UCSD-AML1 (cell line): ENCODE measurements at regions not wholly inside any gene's neighbourhood (a gene's known extent, or its start where the extent isn't known, plus 50 kb on each side); places are given as distances from the start of the nearest gene placed in this dataset.

ENCODE experiments used
- DNase-seq: peaks from one replicate; lab custom pipeline; 2025; ENCODE audit not compliant: unreplicated experiment; lab: John Stamatoyannopoulos, UW

- DNase-seq = no peak
Observed at GRCh38 chr14:85243321-85243720, 286.6 kb upstream of the FLRT2 start.

GRCh38 chr14:85247071-85247470 is 282.9 kb upstream of the FLRT2 start:
- no peak for DNase-seq

- DNase-seq = no peak
Observed at GRCh38 chr14:85248881-85249635, 280.9 kb upstream of the FLRT2 start.

GRCh38 chr14:85250414-85251189 is 279.3 kb upstream of the FLRT2 start:
- DNase-seq = no peak

- DNase-seq = no peak
Observed at GRCh38 chr14:85252011-85252410, 277.9 kb upstream of the FLRT2 start.

GRCh38 chr14:85254711-85255110 is 275.2 kb upstream of the FLRT2 start:
- no peak for DNase-seq

GRCh38 chr14:85257287-85257686 is 272.7 kb upstream of the FLRT2 start:
- no peak for DNase-seq

GRCh38 chr14:85263916-85264675 is 265.8 kb upstream of the FLRT2 start:
- no peak for DNase-seq

GRCh38 chr14:85273099-85273677 is 256.8 kb upstream of the FLRT2 start:
- no peak for DNase-seq

GRCh38 chr14:85273952-85274351 is 256.0 kb upstream of the FLRT2 start:
- DNase-seq = no peak

- no peak for DNase-seq
Observed at GRCh38 chr14:85276161-85276978, 253.6 kb upstream of the FLRT2 start.

GRCh38 chr14:85276979-85277228 is 253.0 kb upstream of the FLRT2 start:
- no peak for DNase-seq

GRCh38 chr14:85279407-85279806 is 250.5 kb upstream of the FLRT2 start:
- no peak for DNase-seq

- DNase-seq = no peak
Observed at GRCh38 chr14:85280074-85280473, 249.9 kb upstream of the FLRT2 start.

- DNase-seq = no peak
Observed at GRCh38 chr14:85281921-85282320, 248.0 kb upstream of the FLRT2 start.

- no peak for DNase-seq
Observed at GRCh38 chr14:85288041-85288440, 241.9 kb upstream of the FLRT2 start.

- no peak for DNase-seq
Observed at GRCh38 chr14:85291731-85292130, 238.2 kb upstream of the FLRT2 start.

GRCh38 chr14:85293612-85294234 is 236.2 kb upstream of the FLRT2 start:
- DNase-seq = no peak

GRCh38 chr14:85295318-85295717 is 234.6 kb upstream of the FLRT2 start:
- no peak for DNase-seq

GRCh38 chr14:85296456-85297210 is 233.3 kb upstream of the FLRT2 start:
- no peak for DNase-seq
